Right atrium auricular region (tissue), 2 donors: ENCODE measurements at regions not wholly inside any gene's neighbourhood (a gene's known extent, or its start where the extent isn't known, plus 50 kb on each side); places are given as distances from the start of the nearest gene placed in this dataset.

ENCODE experiments used
- DNase-seq: peaks from one replicate; pipeline ENCODE4 v3.0.0-alpha.2; 2019; ENCODE audit warnings: low spot score
- H3K27ac ChIP-seq, 2 donors: fragments of 200-600 bp; sonication (generic); 1 replicate in 1 of 2; 2 replicates in 1 of 2; pipeline ENCODE4 v1.5.1; 2016 to 2019
- H3K27me3 ChIP-seq, 2 donors: fragments of 200-600 bp; sonication (generic); one replicate each; pipeline versions ENCODE4 v1.5.1 to v1.6.0; 2017 to 2019
- H3K36me3 ChIP-seq: fragments of 200-600 bp; sonication (generic); one replicate; pipeline ENCODE4 v1.5.1; 2016
- H3K4me1 ChIP-seq, 2 donors: fragments of 200-600 bp; sonication (generic); one replicate each; pipeline versions ENCODE4 v1.5.1 to v1.6.0; 2017 to 2019
- H3K4me3 ChIP-seq, 2 donors: fragments of 200-600 bp; sonication (generic); 1 replicate in 1 of 2; 2 replicates in 1 of 2; pipeline ENCODE4 v1.5.1; 2017 to 2019; ENCODE audit warnings: mild to moderate bottlenecking in 1 of 2, moderate library complexity in 1 of 2
- H3K9me3 ChIP-seq, 2 donors: fragments of 200-600 bp; sonication (generic); one replicate each; pipeline ENCODE4 v1.5.1; 2019
- TF ChIP-seq, protein P1 (sequence below), 2 donors: fragments of 200-600 bp; sonication (generic); IDR thresholded peaks; one replicate each; pipeline ENCODE4 v1.5.1; 2019; ENCODE audit warnings: antibody characterized with exemption in 2 of 2

DNA sequence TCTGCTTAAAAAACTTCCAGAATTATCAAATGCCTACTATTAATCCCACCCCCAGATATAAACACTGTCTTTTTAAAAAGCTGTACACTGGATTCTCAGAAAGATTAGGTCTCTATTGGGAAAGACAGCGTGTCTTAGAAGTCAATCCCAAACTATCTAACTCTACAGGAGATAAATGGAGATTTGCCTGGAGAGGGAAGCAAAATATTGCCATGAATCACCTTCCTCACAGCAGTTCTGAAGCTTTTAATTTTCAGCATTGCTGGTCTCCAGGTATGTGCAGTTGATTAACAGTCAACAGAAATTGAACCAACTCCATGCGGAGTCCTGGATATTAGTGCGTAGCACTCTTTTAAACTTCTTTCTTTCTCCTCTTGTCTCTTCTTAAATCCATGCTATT lies 122.2 kb downstream of the DSC3 start:
- DNase-seq, result no peak
- H3K4me1 ChIP-seq, result no peaks in the 10 kb centered on the region
- H3K27me3 ChIP-seq, result no peaks in the 10 kb centered on the region
- no peak overlapping the region for H3K4me3 ChIP-seq
- TF ChIP-seq, protein P1, sequence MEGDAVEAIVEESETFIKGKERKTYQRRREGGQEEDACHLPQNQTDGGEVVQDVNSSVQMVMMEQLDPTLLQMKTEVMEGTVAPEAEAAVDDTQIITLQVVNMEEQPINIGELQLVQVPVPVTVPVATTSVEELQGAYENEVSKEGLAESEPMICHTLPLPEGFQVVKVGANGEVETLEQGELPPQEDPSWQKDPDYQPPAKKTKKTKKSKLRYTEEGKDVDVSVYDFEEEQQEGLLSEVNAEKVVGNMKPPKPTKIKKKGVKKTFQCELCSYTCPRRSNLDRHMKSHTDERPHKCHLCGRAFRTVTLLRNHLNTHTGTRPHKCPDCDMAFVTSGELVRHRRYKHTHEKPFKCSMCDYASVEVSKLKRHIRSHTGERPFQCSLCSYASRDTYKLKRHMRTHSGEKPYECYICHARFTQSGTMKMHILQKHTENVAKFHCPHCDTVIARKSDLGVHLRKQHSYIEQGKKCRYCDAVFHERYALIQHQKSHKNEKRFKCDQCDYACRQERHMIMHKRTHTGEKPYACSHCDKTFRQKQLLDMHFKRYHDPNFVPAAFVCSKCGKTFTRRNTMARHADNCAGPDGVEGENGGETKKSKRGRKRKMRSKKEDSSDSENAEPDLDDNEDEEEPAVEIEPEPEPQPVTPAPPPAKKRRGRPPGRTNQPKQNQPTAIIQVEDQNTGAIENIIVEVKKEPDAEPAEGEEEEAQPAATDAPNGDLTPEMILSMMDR (IDR thresholded peaks at IDR 0.05), result no peak
- H3K27ac ChIP-seq, result no peak overlapping the region
- no peaks in the 10 kb centered on the region for H3K36me3 ChIP-seq
- no peaks in the 10 kb centered on the region for H3K9me3 ChIP-seq

DNA sequence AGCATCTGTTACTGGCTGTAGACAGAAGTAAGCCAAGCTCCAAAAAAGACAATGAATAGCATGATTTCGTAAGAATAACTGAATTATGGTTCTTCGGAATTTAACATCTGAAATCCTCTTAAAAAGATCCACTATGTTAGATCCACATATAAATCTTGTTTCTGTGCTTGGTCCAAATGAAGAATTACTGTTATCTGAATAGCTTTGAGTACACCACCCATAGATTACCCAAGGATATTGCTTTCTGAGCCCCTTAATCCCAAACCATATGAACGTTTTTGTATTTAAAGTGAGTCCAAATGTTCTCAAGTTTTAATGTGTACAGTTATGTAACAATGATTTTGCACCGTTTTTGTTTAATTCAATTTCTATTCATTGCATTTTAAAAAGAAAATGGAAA lies 124.9 kb downstream of the DSC3 start:
- Histone ChIP-seq H3K4me1 (no peaks in the 10 kb centered on the region), H3K27ac (no peak overlapping the region), H3K9me3 (no peaks in the 10 kb centered on the region), H3K36me3 (no peaks in the 10 kb centered on the region), H3K4me3 (no peak overlapping the region), H3K27me3 (no peaks in the 10 kb centered on the region)
- TF ChIP-seq, protein P1 (IDR thresholded peaks at IDR 0.05), result no peak
- DNase-seq, result no peak

DNA sequence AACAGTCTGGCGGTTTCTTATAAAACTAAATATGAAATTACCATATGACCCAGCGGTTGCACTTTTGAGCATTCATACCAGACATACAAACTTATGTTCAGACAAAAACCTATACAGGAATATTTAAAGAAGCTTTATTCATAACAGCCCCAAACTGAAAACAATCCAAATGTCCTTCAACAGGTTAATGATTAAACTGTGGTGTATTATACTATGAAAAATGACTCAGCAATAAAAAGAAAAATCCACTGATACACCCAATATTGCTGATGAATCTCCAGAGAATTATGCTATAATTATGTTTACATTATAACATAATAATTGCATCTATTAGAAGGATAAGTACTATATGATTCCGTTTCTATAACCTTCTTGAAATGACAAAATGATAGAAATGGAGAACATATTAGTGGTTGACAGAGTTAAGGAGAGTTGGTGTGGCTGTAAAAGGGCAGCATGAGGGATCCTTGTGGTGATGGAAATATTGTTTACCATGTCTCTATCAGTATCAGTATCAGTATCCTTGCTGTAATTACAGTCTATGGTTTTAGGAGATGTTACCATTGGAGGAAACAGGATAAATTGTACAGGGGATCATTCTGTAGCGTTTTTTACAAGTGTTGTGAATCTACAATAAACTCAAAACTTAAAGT lies 127.1 kb downstream of the DSC3 start:
- TF ChIP-seq, protein P1 (IDR thresholded peaks at IDR 0.05), result no peak
- H3K27ac ChIP-seq, result no peak overlapping the region

DNA sequence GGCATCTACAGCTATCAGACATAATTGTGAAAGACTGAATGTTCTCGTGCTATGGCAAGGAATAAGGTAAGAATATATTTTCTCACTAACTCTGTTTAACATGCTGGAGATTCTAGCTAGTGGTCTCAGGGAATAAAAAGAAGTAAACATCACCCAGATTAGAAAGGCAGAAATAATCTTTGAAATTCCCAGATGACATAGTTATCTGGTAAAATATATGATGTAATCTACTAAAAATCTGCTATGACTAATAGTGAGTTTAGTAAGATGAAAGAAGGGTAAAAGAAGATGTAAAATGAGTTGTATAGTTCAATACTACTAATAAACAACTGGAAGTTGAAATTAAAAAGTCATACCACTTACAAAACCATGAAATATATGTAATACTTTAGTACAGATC lies 134.2 kb downstream of the DSC3 start:
- DNase-seq, result no peak
- no peak overlapping the region for H3K27ac ChIP-seq
- H3K27me3 ChIP-seq, result no peaks in the 10 kb centered on the region
- H3K4me3 ChIP-seq, result no peak overlapping the region
- TF ChIP-seq, protein P1 (IDR thresholded peaks at IDR 0.05), result no peak
- no peaks in the 10 kb centered on the region for H3K9me3 ChIP-seq
- no peaks in the 10 kb centered on the region for H3K4me1 ChIP-seq
- no peaks in the 10 kb centered on the region for H3K36me3 ChIP-seq

More for the DNA sequence above, 127.1 kb downstream of the DSC3 start:
- DNase-seq, result no peak
- H3K9me3 ChIP-seq, result no peaks in the 10 kb centered on the region
- H3K27me3 ChIP-seq, result no peaks in the 10 kb centered on the region
- H3K4me1 ChIP-seq, result no peaks in the 10 kb centered on the region
- H3K36me3 ChIP-seq, result no peaks in the 10 kb centered on the region
- no peak overlapping the region for H3K4me3 ChIP-seq

DNA sequence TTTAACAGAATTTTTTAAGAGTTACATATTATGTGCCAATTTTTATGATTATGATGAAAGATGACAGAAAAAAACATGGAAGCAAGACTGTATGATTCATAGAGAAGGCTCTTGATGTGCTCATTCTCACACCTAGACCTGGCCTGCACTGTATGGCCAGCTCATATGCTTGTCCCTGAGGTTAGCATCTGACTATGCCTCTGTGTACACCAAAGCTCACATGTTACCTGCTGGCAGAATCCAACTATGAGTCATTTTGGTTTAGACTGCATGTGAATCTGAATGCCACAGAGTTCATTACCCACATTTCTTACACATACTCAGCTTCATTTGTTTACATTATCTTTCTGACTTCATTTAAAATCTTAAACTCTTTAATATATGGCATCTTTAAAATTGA lies 139.0 kb downstream of the DSC3 start:
- Histone ChIP-seq H3K4me1 (no peaks in the 10 kb centered on the region), H3K9me3 (no peaks in the 10 kb centered on the region), H3K27me3 (no peaks in the 10 kb centered on the region), H3K4me3 (no peak overlapping the region), H3K27ac (no peak overlapping the region), H3K36me3 (no peaks in the 10 kb centered on the region)
- TF ChIP-seq, protein P1 (IDR thresholded peaks at IDR 0.05), result no peak
- no peak for DNase-seq
